ENCODE measurements at regions not wholly inside any gene's neighbourhood (a gene's known extent, or its start where the extent isn't known, plus 50 kb on each side); places are given as distances from the start of the nearest gene placed in this dataset.

GRCh38 chr11:112884012-112884767 lies 77.0 kb upstream of the NCAM1 start:
- TF ChIP-seq CTCF (IDR thresholded peaks at IDR 0.05): no peak
- TF ChIP-seq POLR2A (IDR thresholded peaks at IDR 0.05): no peak

Measured in testis (tissue), 2 donors.